ENCODE measurements at regions not wholly inside any gene's neighbourhood (a gene's known extent, or its start where the extent isn't known, plus 50 kb on each side); places are given as distances from the start of the nearest gene placed in this dataset.

DNA sequence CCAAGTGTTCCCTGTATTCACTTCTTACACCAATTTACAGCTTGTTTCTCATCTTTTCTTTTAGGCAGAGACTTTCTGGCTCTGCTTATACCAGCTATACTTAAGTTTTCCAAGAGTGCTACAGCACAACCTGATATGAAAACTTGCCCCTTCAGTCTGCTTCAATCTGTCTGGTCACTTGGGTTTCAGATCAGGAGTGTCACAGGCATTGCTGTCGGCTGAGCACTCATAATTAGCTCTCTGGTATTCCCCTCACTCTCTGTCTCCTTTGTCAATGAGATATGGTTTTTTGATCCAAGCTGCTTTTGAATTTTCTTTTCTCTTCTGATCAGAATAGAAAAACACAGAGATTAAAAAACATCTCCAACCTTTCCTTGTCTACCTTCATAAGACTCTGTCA lies 194.9 kb upstream of the UMPS start:
- no peak for DNase-seq
- H3K4me3 ChIP-seq, result no peak overlapping the region
- H3K27me3 ChIP-seq, result peaks cover 47% of the 10 kb centered on the region
- H3K36me3 ChIP-seq, result no peaks in the 10 kb centered on the region
- H3K9me3 ChIP-seq, result no peaks in the 10 kb centered on the region

GRCh38 chr3:124540550-124541211 lies 189.6 kb upstream of the UMPS start:
- H3K27me3 ChIP-seq, result peaks cover 36% of the 10 kb centered on the region
- no peak overlapping the region for H3K4me3 ChIP-seq
- H3K9me3 ChIP-seq, result no peaks in the 10 kb centered on the region
- H3K36me3 ChIP-seq, result no peaks in the 10 kb centered on the region
- DNase-seq, result no peak

GRCh38 chr3:124542214-124542869 lies 187.9 kb upstream of the UMPS start:
- Histone ChIP-seq H3K9me3 (no peaks in the 10 kb centered on the region), H3K4me3 (no peak overlapping the region), H3K27me3 (peaks cover 26% of the 10 kb centered on the region), H3K36me3 (no peaks in the 10 kb centered on the region)
- no peak for DNase-seq

DNA sequence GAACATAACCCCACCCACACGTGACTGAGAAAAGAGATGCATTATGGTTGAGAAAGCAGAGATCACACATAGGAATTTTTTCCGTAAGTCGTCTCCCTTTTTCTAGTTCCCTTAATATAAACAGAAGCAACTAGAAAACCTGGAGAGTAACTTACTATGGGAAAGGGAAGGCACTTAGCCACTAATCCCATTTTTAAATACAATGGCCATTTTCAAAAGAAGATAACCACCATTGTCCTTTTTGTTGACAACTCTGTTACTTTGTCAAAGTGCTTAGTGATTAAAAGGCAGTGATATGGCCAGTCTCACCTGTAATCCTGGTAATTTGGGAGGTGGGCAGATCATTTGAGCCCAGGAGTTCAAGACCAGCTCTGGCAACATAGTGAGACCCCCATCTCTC lies 184.4 kb upstream of the UMPS start:
- Histone ChIP-seq H3K36me3 (no peaks in the 10 kb centered on the region), H3K4me3 (no peak overlapping the region), H3K9me3 (no peaks in the 10 kb centered on the region), H3K27me3 (peaks cover 4% of the 10 kb centered on the region; the same call in 1 of the 2 replicates)
- no peak for DNase-seq

GRCh38 chr3:124552224-124552623 lies 178.0 kb upstream of the UMPS start:
- Histone ChIP-seq H3K4me3 (no peak overlapping the region), H3K9me3 (no peaks in the 10 kb centered on the region), H3K27me3 (peaks cover 16% of the 10 kb centered on the region), H3K36me3 (no peaks in the 10 kb centered on the region)
- no peak for DNase-seq

DNA sequence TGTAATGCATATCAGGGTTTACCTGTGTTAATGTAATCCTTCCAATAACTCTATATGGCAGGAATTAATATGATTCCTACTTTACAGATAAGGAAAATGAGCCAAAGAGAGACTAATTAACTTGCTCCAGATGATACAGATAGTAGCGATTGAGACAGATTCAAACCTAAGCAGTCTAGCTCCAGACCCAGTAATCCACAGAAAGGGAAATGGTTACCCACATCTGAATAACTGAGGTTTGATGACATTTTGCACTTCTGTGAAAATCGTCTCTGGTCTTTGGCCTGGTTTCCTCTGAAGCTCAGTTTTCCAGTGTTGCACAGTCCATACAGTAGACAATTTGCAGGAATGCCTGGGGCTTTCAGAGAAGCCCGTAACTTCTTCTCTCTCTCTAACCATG lies 177.1 kb upstream of the UMPS start:
- DNase-seq, result no peak
- no peaks in the 10 kb centered on the region for H3K36me3 ChIP-seq
- H3K9me3 ChIP-seq, result no peaks in the 10 kb centered on the region
- peaks cover 16% of the 10 kb centered on the region for H3K27me3 ChIP-seq
- no peak overlapping the region for H3K4me3 ChIP-seq

DNA sequence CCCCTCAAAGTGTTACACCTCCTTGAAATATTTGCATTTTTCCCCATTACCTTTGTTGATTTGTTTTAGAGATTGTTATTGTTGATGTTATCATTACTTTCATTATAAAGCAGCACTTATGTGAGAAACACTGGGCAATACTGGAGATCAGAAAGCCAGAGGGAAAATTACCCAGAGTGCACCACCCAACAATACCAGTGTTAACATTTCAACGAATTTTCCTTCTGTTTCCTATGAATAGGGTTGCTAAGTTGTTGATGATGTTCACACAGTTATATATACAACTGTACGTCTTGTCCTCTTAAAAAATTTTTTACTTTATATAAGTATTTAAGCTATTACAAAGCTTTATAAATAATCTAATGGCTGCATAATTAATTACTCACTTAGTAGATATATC lies 173.6 kb upstream of the UMPS start:
- Histone ChIP-seq H3K4me3 (no peak overlapping the region), H3K27me3 (peaks cover 16% of the 10 kb centered on the region)
- DNase-seq, result no peak

DNA sequence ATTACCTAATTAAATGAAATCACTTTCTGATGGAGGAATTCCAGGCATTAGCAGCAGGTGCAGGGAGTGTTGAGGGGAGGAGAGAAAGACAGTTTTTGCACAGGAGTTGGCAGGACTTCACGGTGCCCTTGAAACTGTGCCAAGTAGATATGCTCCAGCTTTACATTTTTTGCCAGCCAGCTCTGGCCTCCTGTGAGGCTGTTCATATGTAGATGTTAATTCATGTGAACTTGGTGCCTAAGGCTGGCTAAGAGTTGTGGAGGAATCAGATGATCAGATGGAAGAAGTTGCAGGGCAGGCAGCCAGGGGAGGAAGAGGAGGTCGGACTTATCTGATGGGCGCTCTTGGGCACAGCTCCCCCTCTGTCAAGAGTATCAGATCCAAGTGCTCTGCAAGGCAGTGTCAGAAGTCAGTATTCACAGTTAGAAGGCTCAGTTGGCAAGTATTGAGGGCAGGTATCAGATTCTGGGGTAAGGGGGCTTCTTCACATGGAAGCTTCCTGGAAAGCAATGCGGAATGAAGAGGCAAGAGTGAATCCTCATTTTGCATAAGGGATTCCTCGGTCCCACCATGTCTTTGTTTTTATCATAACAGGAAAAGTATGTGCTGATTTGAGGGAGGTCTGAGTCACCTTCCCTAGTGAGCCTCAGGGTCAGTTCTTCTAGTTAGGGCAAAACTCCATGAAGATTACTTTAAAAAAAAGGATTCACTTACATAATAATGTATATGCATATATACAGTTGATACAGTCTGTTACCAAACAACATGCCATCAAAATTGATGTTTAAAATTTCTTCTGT lies 172.6 kb upstream of the UMPS start:
- peaks cover 18% of the 10 kb centered on the region for H3K27me3 ChIP-seq
- no peaks in the 10 kb centered on the region for H3K9me3 ChIP-seq
- no peak overlapping the region for H3K4me3 ChIP-seq
- DNase-seq, result peak; percentile 31
- no peaks in the 10 kb centered on the region for H3K36me3 ChIP-seq

More for the DNA sequence above, 173.6 kb upstream of the UMPS start:
- Histone ChIP-seq H3K9me3 (no peaks in the 10 kb centered on the region), H3K36me3 (no peaks in the 10 kb centered on the region)

GRCh38 chr3:124558991-124559845 lies 171.0 kb upstream of the UMPS start:
- Histone ChIP-seq H3K4me3 (no peak overlapping the region), H3K36me3 (no peaks in the 10 kb centered on the region), H3K27me3 (peaks cover 8% of the 10 kb centered on the region; the same call in 1 of the 2 replicates), H3K9me3 (no peaks in the 10 kb centered on the region)
- DNase-seq, result peak; percentile 96

- peak; percentile 67 for DNase-seq
- Histone ChIP-seq H3K4me3 (no peak overlapping the region), H3K9me3 (no peaks in the 10 kb centered on the region), H3K27me3 (peaks cover 8% of the 10 kb centered on the region; the same call in 1 of the 2 replicates), H3K36me3 (no peaks in the 10 kb centered on the region)
Observed at GRCh38 chr3:124559846-124560574, 170.2 kb upstream of the UMPS start.

DNA sequence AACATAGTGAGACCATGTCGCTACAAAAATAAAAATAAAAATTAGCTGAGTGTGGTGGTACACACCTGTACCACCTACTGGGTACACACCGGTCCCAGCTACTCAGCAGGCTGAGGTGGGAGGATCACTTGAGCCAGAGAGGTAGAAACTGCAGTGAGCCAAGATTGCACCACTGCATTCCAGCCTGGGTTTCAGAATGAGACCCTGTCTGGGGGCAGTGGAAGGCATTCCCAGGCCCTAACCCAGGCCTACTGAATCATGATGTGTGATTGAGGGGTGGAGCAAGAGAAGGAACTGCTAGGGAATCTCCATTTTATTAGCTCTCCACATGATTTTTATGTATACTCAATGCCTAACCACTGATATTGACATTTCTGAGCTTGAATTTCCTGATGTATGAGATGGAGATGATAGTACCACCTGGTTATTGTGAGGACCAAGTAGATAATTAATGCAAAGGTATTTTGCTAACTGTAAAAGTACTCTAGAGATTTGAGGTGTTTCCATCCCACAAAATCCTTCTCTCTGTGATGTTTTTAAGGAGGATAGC lies 169.5 kb upstream of the UMPS start:
- no peak for DNase-seq
- H3K36me3 ChIP-seq, result no peaks in the 10 kb centered on the region
- H3K4me3 ChIP-seq, result no peak overlapping the region
- H3K27me3 ChIP-seq, result peaks cover 5% of the 10 kb centered on the region; the same call in 1 of the 2 replicates
- no peaks in the 10 kb centered on the region for H3K9me3 ChIP-seq

DNA sequence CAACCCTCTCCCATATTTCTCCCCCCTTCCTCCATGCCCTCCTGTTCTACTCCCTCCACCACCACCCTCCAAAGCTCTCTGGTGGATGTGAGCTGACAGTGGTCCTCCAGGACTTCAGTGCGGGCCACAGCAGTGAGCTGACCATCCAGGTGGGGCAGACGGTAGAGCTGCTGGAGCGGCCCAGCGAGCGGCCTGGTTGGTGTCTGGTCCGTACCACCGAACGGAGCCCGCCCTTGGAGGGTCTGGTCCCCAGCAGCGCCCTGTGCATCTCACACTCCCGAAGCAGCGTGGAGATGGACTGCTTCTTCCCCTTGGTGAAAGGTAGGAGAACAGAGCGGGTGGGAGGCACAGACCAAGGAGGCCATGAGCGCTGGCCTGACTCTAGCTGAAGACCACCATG lies 167.5 kb upstream of the UMPS start:
- no peak overlapping the region for H3K4me3 ChIP-seq
- H3K9me3 ChIP-seq, result no peaks in the 10 kb centered on the region
- no peak for DNase-seq
- no peaks in the 10 kb centered on the region for H3K36me3 ChIP-seq
- H3K27me3 ChIP-seq, result peaks cover 2% of the 10 kb centered on the region; the same call in 1 of the 2 replicates

DNA sequence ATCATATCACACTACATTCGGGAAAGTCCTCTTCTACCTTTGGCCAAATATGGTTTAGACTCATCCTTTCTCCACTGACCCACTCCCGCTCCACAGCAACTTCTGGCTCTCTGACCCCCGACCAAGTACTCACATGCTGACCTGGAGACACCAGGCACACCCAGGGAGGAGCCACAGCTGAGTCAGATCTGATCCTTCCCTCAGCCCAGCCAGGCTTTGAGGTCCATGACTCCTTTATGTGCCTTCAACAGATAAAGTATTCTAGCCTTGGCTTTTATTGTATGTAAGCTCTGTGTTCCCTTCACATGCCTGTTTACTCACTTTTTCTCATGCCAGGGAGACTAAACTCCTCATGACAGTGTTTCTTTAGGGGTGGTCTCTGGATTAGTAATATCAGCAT lies 166.9 kb upstream of the UMPS start:
- Histone ChIP-seq H3K36me3 (no peaks in the 10 kb centered on the region), H3K4me3 (no peak overlapping the region), H3K27me3 (peaks cover 2% of the 10 kb centered on the region; the same call in 1 of the 2 replicates), H3K9me3 (no peaks in the 10 kb centered on the region)
- peak; percentile 39 for DNase-seq

DNA sequence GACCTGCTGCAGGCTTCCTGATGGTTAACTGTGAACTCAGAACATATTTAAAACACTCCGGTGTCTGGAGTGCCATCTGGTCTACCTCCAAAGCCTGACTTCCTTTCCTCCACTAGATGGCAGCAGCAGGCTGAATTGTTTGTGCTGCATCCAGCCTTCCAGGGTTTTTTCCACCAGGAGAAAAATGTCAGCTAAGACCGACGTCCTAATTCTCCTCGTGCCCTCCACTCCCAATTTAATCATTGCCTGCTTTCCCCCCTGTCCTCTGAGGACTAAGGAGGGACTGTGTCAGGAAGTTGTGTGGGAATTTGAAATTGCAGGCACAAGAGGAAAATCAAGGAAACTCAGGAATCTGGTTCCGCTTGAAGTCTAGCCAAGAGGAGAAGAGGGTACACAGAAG lies 165.2 kb upstream of the UMPS start:
- Histone ChIP-seq H3K4me3 (no peak overlapping the region), H3K9me3 (no peaks in the 10 kb centered on the region), H3K36me3 (no peaks in the 10 kb centered on the region), H3K27me3 (peaks cover 2% of the 10 kb centered on the region; the same call in 1 of the 2 replicates)
- peak; percentile 52 for DNase-seq

DNA sequence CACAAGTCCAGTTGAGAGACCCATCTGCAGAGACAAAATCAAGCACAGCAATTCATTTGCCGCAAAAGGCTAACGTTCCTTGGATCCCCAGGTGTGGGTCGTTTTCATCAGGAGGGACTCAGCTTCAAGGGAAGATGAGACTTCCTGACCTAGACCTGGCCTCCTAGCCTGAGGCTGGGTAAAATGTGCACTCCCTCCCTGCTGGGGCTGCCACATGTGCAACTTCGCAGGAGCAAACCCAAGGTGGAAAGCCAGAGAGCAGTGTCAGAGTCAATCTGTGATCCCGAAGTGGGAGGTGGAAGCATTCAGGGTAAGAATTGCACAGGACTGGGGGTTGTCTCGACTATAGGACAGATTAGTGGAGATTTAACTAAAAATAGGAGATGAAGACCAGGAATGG lies 164.7 kb upstream of the UMPS start:
- peaks cover 2% of the 10 kb centered on the region; the same call in 1 of the 2 replicates for H3K27me3 ChIP-seq
- no peak for DNase-seq
- no peak overlapping the region for H3K4me3 ChIP-seq
- no peaks in the 10 kb centered on the region for H3K9me3 ChIP-seq
- no peaks in the 10 kb centered on the region for H3K36me3 ChIP-seq

- no peak overlapping the region for H3K4me3 ChIP-seq
- no peaks in the 10 kb centered on the region for H3K9me3 ChIP-seq
- H3K27me3 ChIP-seq, result 0 out of 2 replicates have a peak, but pooled peaks cover 2% of the 10 kb centered on the region
- no peak for DNase-seq
- H3K36me3 ChIP-seq, result no peaks in the 10 kb centered on the region
Observed at GRCh38 chr3:124566701-124567100, 163.6 kb upstream of the UMPS start.
